SJCRH30 (cell line): ENCODE measurements at regions not wholly inside any gene's neighbourhood (a gene's known extent, or its start where the extent isn't known, plus 50 kb on each side); places are given as distances from the start of the nearest gene placed in this dataset.
A peak's percentile ranks its signal among the peaks of the same experiment; 100 is the strongest.
"Not testable (repeated sequence)": the region's sequence is repeated elsewhere in the genome, so short reads cannot be mapped to it uniquely, and the experiment has no call there.

ENCODE experiments used
- DNase-seq, 2 experiments: peaks; one replicate each; pipeline ENCODE4 v3.0.0-alpha.2; 2015 to 2020
- H3K27ac ChIP-seq: fragments of 250-450 bp; sonication (Bioruptor Pico); 2 replicates; pipeline ENCODE4 v1.5.1; 2020; ENCODE audit warnings: mild to moderate bottlenecking, moderate library complexity
- H3K27me3 ChIP-seq: fragments of 250-450 bp; sonication (Bioruptor Pico); 2 replicates; pipeline ENCODE4 v1.5.1; 2020; ENCODE audit warnings: mild to moderate bottlenecking, moderate library complexity
- H3K36me3 ChIP-seq: fragments of 250-450 bp; sonication (Bioruptor Pico); 2 replicates; pipeline ENCODE4 v1.5.1; 2020; ENCODE audit warnings: mild to moderate bottlenecking, moderate library complexity
- H3K4me1 ChIP-seq: fragments of 250-450 bp; sonication (Bioruptor Pico); 2 replicates; pipeline ENCODE4 v1.5.1; 2020; ENCODE audit warnings: mild to moderate bottlenecking, moderate library complexity
- H3K4me3 ChIP-seq: fragments of 250-450 bp; sonication (Bioruptor Pico); 2 replicates; pipeline ENCODE4 v1.5.1; 2020; ENCODE audit warnings: mild to moderate bottlenecking, moderate library complexity
- H3K9me3 ChIP-seq: fragments of 250-450 bp; sonication (Bioruptor Pico); replicated peaks from 2 replicates; pipeline ENCODE4 v1.5.1; 2020; ENCODE audit warnings: mild to moderate bottlenecking, moderate library complexity

DNA sequence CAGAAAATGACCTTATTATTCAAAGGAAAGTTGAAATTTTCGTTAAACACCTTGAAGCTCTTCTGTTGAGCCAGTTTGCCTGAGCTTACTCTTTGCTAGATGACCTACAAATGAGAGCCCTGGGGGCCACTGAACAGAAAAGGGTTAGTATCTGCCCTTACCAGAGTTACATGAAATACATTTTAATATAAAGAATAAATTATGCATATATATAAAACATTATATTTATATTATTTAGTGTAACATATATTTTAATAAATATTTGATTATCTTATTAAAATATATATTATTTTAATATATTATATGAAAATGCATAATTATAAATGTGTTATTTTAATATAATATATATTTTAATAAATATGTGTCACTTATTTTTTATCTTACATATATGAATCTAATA is 628.4 kb upstream of the TPK1 start:
- H3K27me3 ChIP-seq = peaks cover 3% of the 10 kb centered on the region; the same call in 1 of the 2 replicates
- H3K4me1 ChIP-seq = no peaks in the 10 kb centered on the region
- H3K27ac ChIP-seq = no peak overlapping the region
- H3K9me3 ChIP-seq = no peaks in the 10 kb centered on the region
- DNase-seq = no peak
- H3K4me3 ChIP-seq = no peak overlapping the region
- no peaks in the 10 kb centered on the region for H3K36me3 ChIP-seq

DNA sequence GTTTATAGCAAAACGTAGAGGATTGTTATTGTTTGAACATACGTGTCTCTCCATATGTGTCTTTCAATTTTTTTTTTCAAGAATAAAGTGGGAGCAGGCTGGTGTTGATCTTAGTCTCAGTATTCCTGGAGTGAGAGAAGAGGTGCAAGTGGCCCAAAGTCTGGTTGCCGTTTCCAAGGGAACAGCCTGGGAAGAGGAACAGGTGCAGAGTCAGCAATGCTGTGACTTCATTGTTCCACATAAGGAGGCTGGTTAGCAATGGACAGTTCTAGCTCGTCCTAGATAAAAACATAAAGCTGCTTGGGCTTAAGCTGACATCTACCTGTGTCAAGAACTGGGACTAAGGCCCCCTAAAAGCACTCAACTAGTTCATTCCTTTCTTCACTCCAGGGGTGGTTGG is 626.6 kb upstream of the TPK1 start:
- no peaks in the 10 kb centered on the region; the same call in 1 of the 2 replicates for H3K27me3 ChIP-seq
- no peak overlapping the region for H3K4me3 ChIP-seq
- H3K4me1 ChIP-seq = no peaks in the 10 kb centered on the region
- peak in 1 of 2 experiments; percentile 5 for DNase-seq
- H3K27ac ChIP-seq = no peak overlapping the region
- H3K36me3 ChIP-seq = no peaks in the 10 kb centered on the region
- no peaks in the 10 kb centered on the region for H3K9me3 ChIP-seq

DNA sequence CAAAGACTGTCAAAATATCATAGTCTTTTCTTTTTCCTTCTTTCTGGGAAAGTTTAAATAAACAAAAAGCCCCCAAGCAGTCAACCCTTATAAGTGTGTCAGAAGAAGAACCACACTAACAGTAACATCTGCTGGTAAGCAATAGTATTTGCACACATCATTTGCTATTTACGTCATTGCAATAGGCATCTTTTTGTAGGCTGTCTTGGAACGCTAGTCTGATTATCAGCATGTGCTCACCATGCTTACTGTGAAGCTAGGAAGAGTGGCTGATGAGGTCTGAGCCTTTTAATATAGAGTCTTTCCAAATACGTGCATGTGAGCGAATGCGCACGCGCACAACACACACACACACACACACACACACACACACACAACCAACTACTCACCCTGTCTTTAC is 599.0 kb upstream of the TPK1 start:
- Histone ChIP-seq H3K27ac (no peak overlapping the region), H3K9me3 (no peaks in the 10 kb centered on the region), H3K4me3 (no peak overlapping the region), H3K27me3 (no peaks in the 10 kb centered on the region), H3K4me1 (no peaks in the 10 kb centered on the region), H3K36me3 (no peaks in the 10 kb centered on the region)
- DNase-seq = no peak

DNA sequence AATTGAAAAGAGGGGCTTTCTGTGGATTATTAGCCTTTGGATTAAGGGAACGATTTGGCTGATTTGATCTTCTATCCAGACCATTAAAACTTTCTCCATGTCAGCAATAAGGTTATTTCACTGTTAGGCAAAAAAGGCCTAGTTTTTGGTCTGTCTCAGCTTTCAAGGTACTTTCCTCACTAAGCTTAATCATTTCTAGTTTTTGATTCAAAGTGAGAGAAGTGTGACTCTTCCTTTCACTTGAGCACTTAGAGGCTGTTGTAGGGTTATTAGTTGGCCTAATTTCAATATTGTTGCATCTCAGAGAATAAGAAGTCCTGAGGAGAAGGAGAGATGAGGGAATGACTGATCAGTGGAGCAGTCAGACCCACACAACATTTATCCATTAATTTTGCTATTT is 596.0 kb upstream of the TPK1 start:
- Histone ChIP-seq H3K9me3 (no peaks in the 10 kb centered on the region), H3K4me1 (no peaks in the 10 kb centered on the region), H3K36me3 (no peaks in the 10 kb centered on the region), H3K27ac (no peak overlapping the region), H3K27me3 (no peaks in the 10 kb centered on the region), H3K4me3 (no peak overlapping the region)
- no peak for DNase-seq

DNA sequence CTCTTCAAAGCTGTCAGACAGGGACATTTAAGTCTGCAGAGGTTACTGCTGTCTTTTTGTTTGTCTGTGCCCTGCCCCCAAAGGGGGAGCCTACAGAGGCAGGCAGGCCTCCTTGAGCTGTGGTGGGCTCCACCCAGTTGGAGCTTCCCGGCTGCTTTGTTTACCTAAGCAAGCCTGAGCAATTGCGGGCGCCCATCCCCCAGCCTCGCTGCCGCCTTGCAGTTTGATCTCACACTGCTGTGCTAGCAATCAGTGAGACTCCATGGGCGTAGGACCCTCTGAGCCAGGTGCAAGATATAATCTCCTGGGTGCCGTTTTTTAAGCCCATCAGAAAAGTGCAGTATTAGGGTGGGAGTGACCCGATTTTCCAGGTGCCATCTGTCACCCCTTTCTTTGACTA is 582.6 kb upstream of the TPK1 start:
- not testable (repeated sequence) for H3K4me1 ChIP-seq, H3K27ac ChIP-seq, H3K9me3 ChIP-seq, DNase-seq, H3K27me3 ChIP-seq, H3K36me3 ChIP-seq, H3K4me3 ChIP-seq

DNA sequence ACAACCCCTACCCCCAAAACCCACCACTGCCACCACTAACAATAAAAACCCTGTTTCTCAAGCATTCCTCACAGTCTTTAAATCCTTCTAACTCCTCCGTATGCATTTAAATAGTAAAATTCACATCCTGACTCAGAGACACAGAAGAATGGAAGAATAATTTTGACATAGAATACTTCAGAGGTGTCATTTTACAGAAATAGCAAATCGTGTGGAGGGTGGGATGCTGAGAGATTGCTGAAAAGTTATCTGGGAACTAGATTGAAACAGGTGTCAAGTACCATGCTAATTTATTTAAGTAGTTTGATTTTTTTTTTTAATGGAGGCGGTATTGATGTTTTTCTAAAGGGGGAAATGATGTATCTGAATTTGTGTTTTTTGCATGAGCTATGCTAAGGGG is 575.2 kb upstream of the TPK1 start:
- no peak for DNase-seq
- H3K27ac ChIP-seq = no peak overlapping the region
- no peaks in the 10 kb centered on the region for H3K36me3 ChIP-seq
- no peak overlapping the region for H3K4me3 ChIP-seq
- H3K9me3 ChIP-seq = no peaks in the 10 kb centered on the region
- no peaks in the 10 kb centered on the region for H3K27me3 ChIP-seq
- no peaks in the 10 kb centered on the region for H3K4me1 ChIP-seq

DNA sequence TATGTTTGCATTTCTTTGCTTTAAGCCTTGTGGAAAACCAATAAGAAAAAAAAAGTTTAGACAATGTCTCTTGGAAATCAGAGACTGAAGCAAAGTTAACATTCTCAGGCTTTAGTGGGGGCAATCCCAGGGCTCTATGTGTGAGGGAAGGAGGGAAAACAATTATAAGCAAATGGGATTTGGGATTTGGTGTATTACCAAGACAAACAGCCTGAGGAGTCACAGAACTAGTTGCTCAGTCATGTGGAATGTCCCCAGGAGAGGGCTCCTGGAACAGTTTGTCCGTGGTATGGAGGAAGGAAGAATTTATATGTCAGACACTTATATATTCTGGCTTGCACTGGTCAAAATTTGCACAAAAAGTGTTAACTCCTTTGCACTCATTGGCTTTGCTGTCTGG is 562.9 kb upstream of the TPK1 start:
- Histone ChIP-seq H3K36me3 (no peaks in the 10 kb centered on the region), H3K27me3 (no peaks in the 10 kb centered on the region), H3K27ac (no peak overlapping the region), H3K4me1 (no peaks in the 10 kb centered on the region), H3K9me3 (no peaks in the 10 kb centered on the region; the same call in 1 of the 2 replicates), H3K4me3 (no peak overlapping the region)
- peak in 1 of 2 experiments; percentile 15 for DNase-seq

DNA sequence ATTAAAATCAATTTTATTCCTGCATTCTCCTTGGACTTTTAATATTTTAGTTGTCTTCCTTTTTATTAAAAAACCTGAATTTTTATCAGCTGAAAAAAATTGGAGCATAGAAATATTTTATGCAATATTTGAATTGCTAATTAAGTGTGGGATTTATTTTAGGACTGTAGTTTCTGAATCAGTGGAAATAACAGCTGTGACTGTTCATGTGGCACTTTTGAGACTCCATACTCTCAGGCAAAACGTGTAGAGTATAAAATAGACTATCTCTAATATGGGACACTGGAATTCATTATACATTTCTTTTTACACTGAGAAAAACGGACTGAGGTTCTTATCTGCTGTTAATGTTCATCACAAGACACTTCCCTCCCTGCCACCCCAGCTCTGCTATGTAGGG is 558.3 kb upstream of the TPK1 start:
- Histone ChIP-seq H3K27ac (no peak overlapping the region), H3K9me3 (no peaks in the 10 kb centered on the region; the same call in 1 of the 2 replicates), H3K4me3 (no peak overlapping the region), H3K36me3 (no peaks in the 10 kb centered on the region), H3K4me1 (no peaks in the 10 kb centered on the region), H3K27me3 (no peaks in the 10 kb centered on the region)
- DNase-seq = no peak

DNA sequence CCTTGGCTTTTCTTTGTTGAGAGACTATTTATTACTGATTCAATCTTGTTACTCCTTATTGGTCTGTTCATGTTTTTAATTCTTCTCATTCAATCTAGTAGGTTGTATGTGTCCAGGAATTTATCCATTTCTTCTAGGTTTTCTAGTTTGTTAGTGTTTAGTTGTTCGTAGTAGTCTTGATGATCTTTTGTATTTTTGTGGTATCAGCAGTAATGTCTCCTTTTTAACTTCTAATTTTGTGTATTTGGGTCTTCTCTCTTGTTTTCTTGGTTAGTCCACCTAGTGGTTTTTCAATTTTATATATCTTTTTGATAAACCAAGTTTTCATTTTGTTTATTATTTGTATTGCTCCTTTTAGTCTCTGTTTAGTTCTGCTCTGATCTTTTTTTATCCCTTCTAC is 546.9 kb upstream of the TPK1 start:
- no peak overlapping the region for H3K4me3 ChIP-seq
- no peaks in the 10 kb centered on the region for H3K36me3 ChIP-seq
- H3K27ac ChIP-seq = no peak overlapping the region
- DNase-seq = no peak
- no peaks in the 10 kb centered on the region for H3K4me1 ChIP-seq
- H3K9me3 ChIP-seq = no peaks in the 10 kb centered on the region
- H3K27me3 ChIP-seq = no peaks in the 10 kb centered on the region

DNA sequence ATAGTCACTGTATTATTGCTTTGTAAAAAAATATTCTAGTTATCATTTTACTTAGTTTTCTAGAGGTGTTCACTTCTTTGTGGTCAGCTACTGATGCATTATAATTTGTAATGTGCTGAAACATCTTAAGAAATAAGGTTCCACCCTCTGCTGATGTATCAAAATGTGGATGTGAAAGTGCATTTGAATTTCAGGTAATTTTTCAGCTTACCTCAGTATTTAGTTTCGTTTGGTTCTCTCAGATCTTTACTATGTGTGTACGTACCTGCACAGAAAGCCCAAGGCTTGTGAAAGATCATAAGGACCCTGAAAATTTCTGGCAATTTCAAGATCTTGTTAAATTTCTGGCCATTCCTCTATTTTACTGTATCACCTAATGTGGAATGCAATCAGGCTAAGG is 542.3 kb upstream of the TPK1 start:
- no peaks in the 10 kb centered on the region for H3K9me3 ChIP-seq
- H3K27ac ChIP-seq = no peak overlapping the region
- H3K27me3 ChIP-seq = no peaks in the 10 kb centered on the region
- no peaks in the 10 kb centered on the region for H3K36me3 ChIP-seq
- no peak for DNase-seq
- no peak overlapping the region for H3K4me3 ChIP-seq
- no peaks in the 10 kb centered on the region for H3K4me1 ChIP-seq

DNA sequence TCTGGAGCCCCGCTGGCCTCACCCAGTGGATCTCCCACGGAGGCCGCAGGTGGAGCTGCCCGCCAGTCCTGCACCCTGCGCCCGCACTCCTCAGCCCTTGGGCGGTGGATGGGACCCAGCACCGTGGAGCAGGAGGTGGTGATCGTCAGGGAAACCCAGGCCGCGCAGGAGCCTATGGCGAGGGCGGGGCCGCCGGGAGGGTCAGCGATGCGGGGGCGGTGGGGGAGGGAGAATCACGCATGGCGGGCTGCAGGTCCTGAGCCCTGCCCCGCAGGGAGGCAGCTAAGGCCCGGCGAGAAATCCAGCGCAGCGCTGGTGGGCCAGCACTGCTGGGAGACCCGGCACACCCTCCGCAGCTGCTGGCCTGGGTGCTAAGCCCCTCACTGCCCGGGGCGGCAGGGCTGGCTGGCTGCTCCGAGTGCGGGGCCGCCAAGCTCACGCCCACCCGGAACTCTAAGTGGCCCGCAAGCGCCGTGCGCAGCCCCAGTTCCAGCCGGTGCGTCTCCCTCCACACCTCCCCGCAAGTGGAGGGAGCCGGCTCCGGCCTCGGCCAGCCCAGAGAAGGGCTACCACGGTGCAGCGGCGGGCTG is 524.8 kb upstream of the TPK1 start:
- no peak overlapping the region for H3K4me3 ChIP-seq
- H3K36me3 ChIP-seq = no peaks in the 10 kb centered on the region
- H3K4me1 ChIP-seq = no peaks in the 10 kb centered on the region
- H3K27ac ChIP-seq = no peak overlapping the region
- no peak for DNase-seq
- no peaks in the 10 kb centered on the region for H3K27me3 ChIP-seq
- no peaks in the 10 kb centered on the region for H3K9me3 ChIP-seq

DNA sequence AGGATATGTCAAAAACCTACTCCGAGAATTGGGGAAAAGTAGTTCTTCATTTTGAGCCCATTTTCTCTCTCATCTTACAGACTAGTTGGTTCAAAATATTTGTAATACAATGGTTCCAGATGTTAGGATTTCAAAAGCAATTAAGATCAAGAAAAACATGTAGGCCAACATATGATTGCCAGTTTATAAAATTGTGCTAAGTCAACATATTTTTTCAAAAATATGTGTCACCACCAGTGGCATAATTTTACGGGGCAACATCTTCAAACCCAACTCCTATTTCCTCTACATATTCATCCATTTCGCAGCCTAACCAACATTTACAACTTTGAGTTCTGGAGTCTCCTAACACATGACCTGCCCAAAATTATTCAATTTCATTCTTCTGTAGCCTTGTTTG is 514.5 kb upstream of the TPK1 start:
- Histone ChIP-seq H3K9me3 (no peaks in the 10 kb centered on the region), H3K36me3 (no peaks in the 10 kb centered on the region), H3K4me3 (no peak overlapping the region), H3K27ac (no peak overlapping the region), H3K27me3 (no peaks in the 10 kb centered on the region), H3K4me1 (no peaks in the 10 kb centered on the region)
- DNase-seq = no peak

DNA sequence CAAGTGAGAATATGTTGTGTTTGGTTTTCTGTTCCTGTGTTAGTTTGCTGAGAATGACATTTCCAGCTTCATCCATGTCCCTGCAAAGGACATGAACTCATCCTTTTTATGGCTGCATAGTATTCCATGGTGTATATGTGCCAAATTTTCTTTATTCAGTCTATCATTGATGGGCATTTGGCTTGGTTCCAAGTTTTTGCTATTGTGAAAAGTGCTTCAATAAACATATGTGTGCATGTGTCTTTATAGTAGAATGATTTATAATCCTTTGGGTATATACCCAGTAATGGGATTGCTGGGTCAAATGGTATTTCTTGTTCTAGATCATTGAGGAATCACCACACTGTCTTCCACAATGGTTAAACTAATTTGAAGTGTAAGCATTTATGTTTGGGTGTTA is 513.6 kb upstream of the TPK1 start:
- H3K4me3 ChIP-seq, DNase-seq, H3K9me3 ChIP-seq, H3K36me3 ChIP-seq, H3K4me1 ChIP-seq, H3K27ac ChIP-seq, H3K27me3 ChIP-seq: not testable (repeated sequence)

DNA sequence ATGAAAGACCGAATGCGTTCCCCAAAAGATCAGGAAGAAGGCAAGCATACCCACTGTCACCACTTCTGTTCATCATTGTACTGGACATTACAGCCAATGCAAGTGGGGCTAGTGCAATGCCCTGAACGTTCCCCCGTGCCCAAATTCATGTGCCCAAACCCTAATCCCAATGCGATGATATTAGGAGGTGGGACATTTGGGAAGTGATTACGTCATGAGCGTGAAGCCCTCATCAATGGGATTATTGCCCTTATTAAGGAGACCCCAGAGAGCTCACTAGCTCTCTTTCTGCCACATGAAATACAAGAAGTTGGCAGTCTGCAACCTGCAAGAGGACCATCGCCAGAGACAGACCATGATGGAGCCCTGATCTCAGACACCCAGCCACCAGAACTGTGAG is 511.4 kb upstream of the TPK1 start:
- Histone ChIP-seq H3K36me3 (no peaks in the 10 kb centered on the region), H3K9me3 (no peaks in the 10 kb centered on the region), H3K4me3 (no peak overlapping the region), H3K27me3 (no peaks in the 10 kb centered on the region), H3K4me1 (no peaks in the 10 kb centered on the region), H3K27ac (no peak overlapping the region)
- DNase-seq = no peak

DNA sequence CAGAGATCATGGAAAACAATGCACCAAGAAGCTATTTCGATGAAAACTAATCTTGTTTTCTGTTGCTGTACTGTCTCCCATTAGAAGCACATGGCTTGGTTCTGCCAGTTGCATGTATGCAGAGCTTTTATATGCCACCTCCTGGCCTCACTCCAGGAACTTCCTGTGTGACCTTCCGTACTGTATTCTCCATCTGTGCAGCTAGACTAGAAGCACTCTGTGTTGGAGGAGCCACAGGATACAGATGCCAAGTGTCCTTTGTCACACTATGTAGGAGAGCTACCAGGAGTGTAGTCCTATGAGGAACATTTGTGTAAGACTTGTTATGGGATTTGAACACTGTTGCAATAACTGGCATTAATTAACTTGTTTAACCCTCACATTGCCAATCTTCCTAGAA is 503.5 kb upstream of the TPK1 start:
- H3K27ac ChIP-seq = no peak overlapping the region
- no peaks in the 10 kb centered on the region for H3K36me3 ChIP-seq
- H3K27me3 ChIP-seq = no peaks in the 10 kb centered on the region
- no peak overlapping the region for H3K4me3 ChIP-seq
- no peaks in the 10 kb centered on the region for H3K4me1 ChIP-seq
- no peak for DNase-seq
- no peaks in the 10 kb centered on the region for H3K9me3 ChIP-seq

DNA sequence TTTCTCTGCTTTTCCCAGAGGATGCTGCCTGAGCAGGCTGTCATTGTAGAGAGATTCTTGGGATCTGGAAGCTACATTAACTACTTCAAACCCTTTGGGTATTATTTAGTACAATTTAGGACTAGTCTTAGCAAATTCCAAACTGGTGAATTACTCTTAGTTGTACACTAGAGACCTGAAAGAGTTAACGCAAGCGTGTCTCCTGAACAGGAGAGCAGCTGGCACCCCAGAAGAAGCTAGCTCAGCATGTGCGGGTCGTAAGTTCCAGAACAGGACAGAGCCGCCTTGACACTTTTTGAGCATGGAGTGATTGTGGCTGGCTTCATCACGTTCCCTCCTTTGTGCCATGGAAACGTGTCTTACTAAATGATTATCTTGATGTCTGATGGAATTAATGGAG is 495.7 kb upstream of the TPK1 start:
- no peaks in the 10 kb centered on the region for H3K9me3 ChIP-seq
- no peak overlapping the region for H3K27ac ChIP-seq
- DNase-seq = no peak
- no peak overlapping the region for H3K4me3 ChIP-seq
- no peaks in the 10 kb centered on the region for H3K4me1 ChIP-seq
- no peaks in the 10 kb centered on the region for H3K27me3 ChIP-seq
- H3K36me3 ChIP-seq = no peaks in the 10 kb centered on the region
